Testis (tissue), 2 donors: ENCODE measurements at regions not wholly inside any gene's neighbourhood (a gene's known extent, or its start where the extent isn't known, plus 50 kb on each side); places are given as distances from the start of the nearest gene placed in this dataset.

Source experiments
- DNase-seq: peaks from one replicate; pipeline ENCODE4 v3.0.0-alpha.2; 2019
- H3K27ac ChIP-seq, 2 donors: fragments of 200-600 bp; sonication (generic); one replicate each; pipeline ENCODE4 v1.5.1; 2019
- H3K27me3 ChIP-seq: fragments of 200-600 bp; sonication (generic); one replicate; pipeline ENCODE4 v1.5.1; 2019
- H3K36me3 ChIP-seq: fragments of 200-600 bp; sonication (generic); one replicate; pipeline ENCODE4 v1.5.1; 2017; ENCODE audit warnings: low read depth; ENCODE audit errors: missing control alignments
- H3K4me1 ChIP-seq: fragments of 200-600 bp; sonication (generic); one replicate; pipeline ENCODE4 v1.5.1; 2019
- H3K4me3 ChIP-seq, 2 donors: fragments of 200-600 bp; sonication (generic); one replicate each; pipeline ENCODE4 v1.5.1; 2017 to 2019
- H3K9me3 ChIP-seq: fragments of 200-600 bp; sonication (generic); one replicate; pipeline ENCODE4 v1.5.1; 2017
- POLR2A ChIP-seq: fragments of 450-650 bp; IDR thresholded peaks from one replicate; pipeline ENCODE4 v1.6.1; 2017; ENCODE audit warnings: antibody characterized with exemption, mild to moderate bottlenecking, moderate library complexity
- WGBS, 2 donors: methylation state at CpG; one replicate each; pipeline ENCODE4 v1.1.5; 2018; 5-methylcytosine and 5-hydroxymethylcytosine counted together
- intact Hi-C: fragments of 100-400 bp; cut with DNase I; formaldehyde crosslinking; loops from one replicate; pipeline ENCODE4 v1.15.1; 2023; ENCODE audit warnings: low total_unique reads
- TF ChIP-seq, protein P1 (sequence below), 3 experiments: fragments of 450-650 bp in 2 of 3; fragments of 200-600 bp in 1 of 3; sonication (generic) in 1 of 3; IDR thresholded peaks; one replicate each; pipeline ENCODE4 v1.5.1; 2016 to 2019; ENCODE audit warnings: antibody characterized with exemption in 3 of 3, mild to moderate bottlenecking in 2 of 3, moderate library complexity in 1 of 3

DNA sequence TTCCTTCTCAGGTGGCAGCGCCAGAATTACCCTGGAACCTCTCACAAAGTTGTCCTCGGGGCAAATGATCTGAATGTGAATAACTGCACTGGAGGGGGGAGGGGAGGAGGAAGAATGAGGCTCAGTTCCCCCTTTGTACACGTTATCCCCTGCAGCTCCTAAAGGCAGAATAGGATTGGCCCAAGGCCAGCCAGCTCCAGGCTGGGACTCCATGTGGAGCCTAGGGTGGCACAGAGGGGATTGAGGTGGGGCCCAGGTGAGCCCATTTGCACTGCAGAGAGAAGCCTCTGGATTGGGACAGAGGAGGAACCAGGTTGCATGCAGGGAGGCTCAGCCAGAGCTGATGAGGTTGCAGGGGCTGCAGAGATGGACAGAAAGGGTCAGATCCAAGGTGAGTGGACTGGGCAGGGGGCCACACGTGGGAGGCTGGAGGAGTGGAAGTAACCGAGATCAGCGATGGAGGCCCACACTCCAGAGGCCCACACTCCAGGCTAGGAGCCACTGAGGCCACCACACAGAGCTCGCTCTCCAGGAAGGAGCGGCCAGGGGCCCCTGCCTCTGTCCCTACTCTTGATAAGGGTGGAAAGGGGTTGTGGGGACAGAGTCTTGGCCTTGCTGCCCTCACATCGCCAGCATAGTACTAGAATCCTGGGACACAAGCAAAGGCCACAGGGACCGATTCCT lies 78.6 kb downstream of the RBFOX3 start:
- Histone ChIP-seq H3K9me3 (no peaks in the 10 kb centered on the region), H3K27me3 (no peaks in the 10 kb centered on the region), H3K4me1 (no peaks in the 10 kb centered on the region), H3K4me3 (no peak overlapping the region), H3K36me3 (no peaks in the 10 kb centered on the region), H3K27ac (no peak overlapping the region)
- intact Hi-C loops = no loop called here
- TF ChIP-seq POLR2A = no peak
- TF ChIP-seq, protein P1, sequence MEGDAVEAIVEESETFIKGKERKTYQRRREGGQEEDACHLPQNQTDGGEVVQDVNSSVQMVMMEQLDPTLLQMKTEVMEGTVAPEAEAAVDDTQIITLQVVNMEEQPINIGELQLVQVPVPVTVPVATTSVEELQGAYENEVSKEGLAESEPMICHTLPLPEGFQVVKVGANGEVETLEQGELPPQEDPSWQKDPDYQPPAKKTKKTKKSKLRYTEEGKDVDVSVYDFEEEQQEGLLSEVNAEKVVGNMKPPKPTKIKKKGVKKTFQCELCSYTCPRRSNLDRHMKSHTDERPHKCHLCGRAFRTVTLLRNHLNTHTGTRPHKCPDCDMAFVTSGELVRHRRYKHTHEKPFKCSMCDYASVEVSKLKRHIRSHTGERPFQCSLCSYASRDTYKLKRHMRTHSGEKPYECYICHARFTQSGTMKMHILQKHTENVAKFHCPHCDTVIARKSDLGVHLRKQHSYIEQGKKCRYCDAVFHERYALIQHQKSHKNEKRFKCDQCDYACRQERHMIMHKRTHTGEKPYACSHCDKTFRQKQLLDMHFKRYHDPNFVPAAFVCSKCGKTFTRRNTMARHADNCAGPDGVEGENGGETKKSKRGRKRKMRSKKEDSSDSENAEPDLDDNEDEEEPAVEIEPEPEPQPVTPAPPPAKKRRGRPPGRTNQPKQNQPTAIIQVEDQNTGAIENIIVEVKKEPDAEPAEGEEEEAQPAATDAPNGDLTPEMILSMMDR (IDR thresholded peaks at IDR 0.05) = no peak
- DNase-seq = no peak
- 66 to 82% methylated on average over 8 to 10 of the region's 10 CpGs for WGBS, 2 donors

DNA sequence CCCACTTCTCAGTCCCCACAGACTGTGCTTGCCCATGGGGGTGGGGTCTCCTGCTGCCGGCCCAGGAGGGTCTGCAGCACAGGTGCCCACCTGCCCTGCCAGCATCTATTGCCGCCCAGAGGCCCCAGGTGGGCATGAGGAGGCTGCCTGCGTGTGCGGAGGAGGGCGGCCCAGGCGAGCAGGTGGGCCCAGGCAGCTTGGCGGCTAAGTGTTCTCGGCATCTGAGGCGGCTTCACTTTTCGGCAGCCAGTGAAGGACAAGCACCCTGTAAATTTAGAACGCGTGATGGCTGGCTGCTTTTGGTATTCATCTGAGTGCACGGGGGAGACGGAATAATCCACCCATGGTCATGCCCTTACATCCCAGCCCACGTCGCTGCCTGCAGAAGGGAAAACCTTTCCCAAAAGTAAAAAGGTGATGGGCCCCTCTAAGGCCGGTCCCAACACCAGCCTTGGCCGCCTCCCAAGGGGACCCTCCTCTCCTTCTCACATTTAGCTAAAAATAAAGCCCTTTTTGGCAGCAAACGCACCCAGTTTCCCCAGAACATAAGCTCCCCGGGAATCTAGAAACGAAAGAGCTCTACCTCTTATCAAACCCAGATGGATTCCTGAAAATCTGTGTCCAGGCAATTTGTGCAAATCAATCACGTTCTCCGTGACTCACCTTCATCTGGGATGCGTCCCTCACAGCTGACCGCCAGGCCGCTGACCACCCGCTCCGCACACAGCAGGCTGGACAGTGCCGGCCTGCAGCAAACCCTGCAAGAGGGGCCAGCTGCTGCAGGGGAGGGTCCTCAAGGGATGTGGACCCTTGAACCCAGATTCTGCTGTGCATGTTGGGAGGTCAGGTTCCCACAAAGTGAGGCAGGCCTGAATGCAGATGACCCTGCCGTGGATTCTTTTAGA lies 79.4 kb downstream of the RBFOX3 start:
- no peaks in the 10 kb centered on the region for H3K27me3 ChIP-seq
- H3K9me3 ChIP-seq = no peaks in the 10 kb centered on the region
- no peak overlapping the region for H3K27ac ChIP-seq
- 76 to 80% methylated on average over 28 to 30 of the region's 30 CpGs for WGBS, 2 donors
- no peak overlapping the region for H3K4me3 ChIP-seq
- intact Hi-C loops = no loop called here
- no peak for DNase-seq
- no peaks in the 10 kb centered on the region for H3K4me1 ChIP-seq
- H3K36me3 ChIP-seq = no peaks in the 10 kb centered on the region
- TF ChIP-seq, protein P1 (IDR thresholded peaks at IDR 0.05) = no peak
- no peak for TF ChIP-seq POLR2A

GRCh38 chr17:79530361-79531105 lies 80.3 kb downstream of the RBFOX3 start:
- 91 to 93% methylated on average over 32 of the region's 32 CpGs for WGBS, 2 donors
- H3K4me3 ChIP-seq = no peak overlapping the region
- intact Hi-C loops = no loop called here
- no peak for TF ChIP-seq POLR2A
- TF ChIP-seq, protein P1 (IDR thresholded peaks at IDR 0.05) = no peak
- no peaks in the 10 kb centered on the region for H3K4me1 ChIP-seq
- no peak overlapping the region for H3K27ac ChIP-seq
- H3K9me3 ChIP-seq = no peaks in the 10 kb centered on the region
- no peak for DNase-seq
- H3K36me3 ChIP-seq = no peaks in the 10 kb centered on the region
- no peaks in the 10 kb centered on the region for H3K27me3 ChIP-seq

GRCh38 chr17:79529661-79530081 lies 81.2 kb downstream of the RBFOX3 start:
- TF ChIP-seq POLR2A = no peak
- TF ChIP-seq, protein P1 (IDR thresholded peaks at IDR 0.05) = no peak
- DNase-seq = no peak
- intact Hi-C loops = no loop called here
- Histone ChIP-seq H3K27ac (no peak overlapping the region), H3K36me3 (no peaks in the 10 kb centered on the region), H3K4me3 (no peak overlapping the region), H3K4me1 (no peaks in the 10 kb centered on the region), H3K9me3 (no peaks in the 10 kb centered on the region), H3K27me3 (no peaks in the 10 kb centered on the region)
- 70 to 79% methylated on average over 11 of the region's 11 CpGs for WGBS, 2 donors
